Right lobe of liver (tissue), 6 donors: ENCODE measurements at regions not wholly inside any gene's neighbourhood (a gene's known extent, or its start where the extent isn't known, plus 50 kb on each side); places are given as distances from the start of the nearest gene placed in this dataset.

ENCODE experiments used
- ATAC-seq, 4 donors: fragments of 200-7000 bp; cut with Tn5 transposase; one replicate each; pipeline ENCODE4 v1.9.1; 2020; ENCODE audit warnings: mild to moderate bottlenecking in 4 of 4, moderate library complexity in 4 of 4
- DNase-seq, 3 donors: peaks; one replicate each; pipeline ENCODE4 v3.0.0-alpha.2; 2020
- H3K27ac ChIP-seq, 3 donors: fragments of 200-600 bp; one replicate each; pipeline ENCODE4 v1.8.0; 2022
- H3K27me3 ChIP-seq, 2 donors: fragments of 200-600 bp; one replicate each; pipeline ENCODE4 v1.8.0; 2022
- H3K36me3 ChIP-seq, 4 donors: fragments of 200-600 bp; sonication (generic) in 1 of 4; one replicate each; pipeline versions ENCODE4 v1.5.1 to v1.8.0; 2017 to 2022; ENCODE audit warnings: control low read depth in 1 of 4
- H3K4me1 ChIP-seq, 4 donors: fragments of 200-600 bp; sonication (generic) in 1 of 4; one replicate each; pipeline versions ENCODE4 v1.5.1 to v1.8.0; 2017 to 2022; ENCODE audit warnings: control low read depth in 1 of 4
- H3K4me3 ChIP-seq, 3 donors: fragments of 200-600 bp; one replicate each; pipeline ENCODE4 v1.8.0; 2022
- H3K9me3 ChIP-seq, 4 donors: fragments of 200-600 bp; sonication (generic) in 1 of 4; one replicate each; pipeline versions ENCODE4 v1.5.1 to v1.8.0; 2017 to 2022; ENCODE audit warnings: control low read depth in 1 of 4
- POLR2A ChIP-seq: fragments of 450-650 bp; IDR thresholded peaks from one replicate; pipeline ENCODE4 v1.6.1; 2017; ENCODE audit warnings: antibody characterized with exemption, mild to moderate bottlenecking
- WGBS: methylation state at CpG from one replicate; pipeline ENCODE4 v1.1.6; 2018; ENCODE audit warnings: low coverage, low lambda C conversion rate; ENCODE audit not compliant: insufficient coverage; ENCODE audit errors: missing lambda C conversion rate; 5-methylcytosine and 5-hydroxymethylcytosine counted together
- intact Hi-C, 2 donors: fragments of 100-400 bp; cut with DNase I; formaldehyde crosslinking; loops; one replicate each; pipeline versions ENCODE4 v1.11.2 to v1.14.1; 2022
- TF ChIP-seq, protein P1 (sequence below), 4 donors: fragments of 200-600 bp in 3 of 4; fragments of 450-650 bp in 1 of 4; IDR thresholded peaks; one replicate each; pipeline versions ENCODE4 v1.5.1 to v1.8.0; 2016 to 2022; ENCODE audit warnings: antibody characterized with exemption in 4 of 4, mild to moderate bottlenecking in 2 of 4
- donor health status: DM: no; HTN: yes; CAD: no.
- donor health status: DM: no; HTN: no; CAD: no.
- donor health status: DM: no; HTN: no; CAD: no.
- donor health status: DM: no; HTN: yes; CAD: no.
- donor health status: DM: no; HTN: yes; CAD: no.

DNA sequence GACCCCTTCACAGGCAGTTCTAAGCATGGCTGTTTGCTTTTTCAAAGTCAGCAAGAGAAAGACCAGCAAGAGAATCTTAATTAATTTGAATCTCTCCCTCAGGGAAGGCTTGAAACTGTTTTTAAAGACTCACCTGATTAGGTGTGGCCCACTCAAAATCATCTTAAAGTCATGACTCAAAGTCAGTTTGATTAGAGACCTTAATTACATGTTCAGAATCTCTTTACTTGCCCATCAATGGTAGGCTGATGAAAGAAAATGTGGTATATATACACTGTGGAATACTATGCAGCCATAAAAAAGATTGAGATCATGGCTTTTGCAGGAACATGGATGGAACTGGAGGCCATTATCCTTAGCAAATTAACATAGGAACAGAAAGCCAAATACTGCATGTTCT, 247.5 kb upstream of the PRKX start:
- TF ChIP-seq POLR2A = no peak
- TF ChIP-seq, protein P1, sequence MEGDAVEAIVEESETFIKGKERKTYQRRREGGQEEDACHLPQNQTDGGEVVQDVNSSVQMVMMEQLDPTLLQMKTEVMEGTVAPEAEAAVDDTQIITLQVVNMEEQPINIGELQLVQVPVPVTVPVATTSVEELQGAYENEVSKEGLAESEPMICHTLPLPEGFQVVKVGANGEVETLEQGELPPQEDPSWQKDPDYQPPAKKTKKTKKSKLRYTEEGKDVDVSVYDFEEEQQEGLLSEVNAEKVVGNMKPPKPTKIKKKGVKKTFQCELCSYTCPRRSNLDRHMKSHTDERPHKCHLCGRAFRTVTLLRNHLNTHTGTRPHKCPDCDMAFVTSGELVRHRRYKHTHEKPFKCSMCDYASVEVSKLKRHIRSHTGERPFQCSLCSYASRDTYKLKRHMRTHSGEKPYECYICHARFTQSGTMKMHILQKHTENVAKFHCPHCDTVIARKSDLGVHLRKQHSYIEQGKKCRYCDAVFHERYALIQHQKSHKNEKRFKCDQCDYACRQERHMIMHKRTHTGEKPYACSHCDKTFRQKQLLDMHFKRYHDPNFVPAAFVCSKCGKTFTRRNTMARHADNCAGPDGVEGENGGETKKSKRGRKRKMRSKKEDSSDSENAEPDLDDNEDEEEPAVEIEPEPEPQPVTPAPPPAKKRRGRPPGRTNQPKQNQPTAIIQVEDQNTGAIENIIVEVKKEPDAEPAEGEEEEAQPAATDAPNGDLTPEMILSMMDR (IDR thresholded peaks at IDR 0.05) = no peak
- no peak for ATAC-seq
- no peak for DNase-seq

DNA sequence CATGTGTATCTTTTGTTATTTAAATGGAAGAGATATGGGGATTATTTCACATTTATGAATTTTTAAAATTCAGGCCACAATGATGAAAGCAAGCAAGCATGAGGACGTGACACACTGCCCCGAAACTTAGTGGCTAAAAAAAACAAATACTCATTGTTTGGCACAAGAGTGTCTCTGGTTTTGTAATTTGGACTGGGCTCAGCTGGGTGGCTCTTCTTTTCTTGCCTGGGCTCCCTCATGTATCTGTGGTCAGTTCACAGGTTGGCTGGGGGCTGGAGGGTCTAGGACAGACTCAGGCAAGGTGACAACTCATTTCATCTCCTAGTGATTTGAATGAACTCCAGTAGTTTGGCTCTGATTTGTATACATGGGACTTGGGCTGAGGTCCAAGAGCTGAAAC, 238.4 kb upstream of the PRKX start:
- WGBS = 36% methylated on average over 2 of the region's 2 CpGs
- intact Hi-C loops = no loop called here
- no peak for TF ChIP-seq POLR2A
- TF ChIP-seq, protein P1 (IDR thresholded peaks at IDR 0.05) = no peak
- H3K27me3 ChIP-seq = no peaks in the 10 kb centered on the region
- H3K4me3 ChIP-seq = no peak overlapping the region
- ATAC-seq = no peak
- H3K9me3 ChIP-seq = no peaks in the 10 kb centered on the region
- H3K27ac ChIP-seq = no peak overlapping the region
- no peaks in the 10 kb centered on the region for H3K36me3 ChIP-seq
- no peak for DNase-seq
- H3K4me1 ChIP-seq = no peaks in the 10 kb centered on the region

More for the DNA sequence above, 247.5 kb upstream of the PRKX start:
- Histone ChIP-seq H3K36me3 (no peaks in the 10 kb centered on the region), H3K9me3 (no peaks in the 10 kb centered on the region), H3K4me3 (no peak overlapping the region), H3K27ac (no peak overlapping the region), H3K27me3 (peaks cover 0 to 7% of the 10 kb centered on the region in 2 donors), H3K4me1 (peaks cover 0 to 6% (median 0%) of the 10 kb centered on the region in 4 donors)
- intact Hi-C loops = no loop called here

DNA sequence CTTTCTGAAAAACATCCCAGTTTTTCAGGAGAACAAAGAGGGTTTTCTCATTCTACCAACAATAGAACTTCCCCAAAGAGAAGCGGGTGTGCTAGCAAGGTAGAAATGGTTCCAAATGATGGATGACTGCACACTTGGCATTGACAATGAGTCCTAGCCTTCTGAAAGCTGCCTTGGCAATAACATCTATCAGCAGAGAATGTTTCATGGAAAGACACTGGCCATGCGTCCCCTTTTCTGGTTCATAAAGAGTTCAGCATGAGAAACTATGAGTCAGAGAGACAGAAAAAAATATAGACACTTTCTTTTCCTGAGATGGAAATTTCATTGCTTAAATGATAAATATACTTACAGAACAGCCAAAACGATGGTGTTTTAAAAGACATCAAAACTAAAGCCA, 236.9 kb upstream of the PRKX start:
- DNase-seq (no peak), ATAC-seq (no peak)
- Histone ChIP-seq H3K9me3 (no peaks in the 10 kb centered on the region), H3K27ac (no peak overlapping the region), H3K27me3 (no peaks in the 10 kb centered on the region), H3K4me1 (no peaks in the 10 kb centered on the region), H3K4me3 (no peak overlapping the region), H3K36me3 (no peaks in the 10 kb centered on the region)
- TF ChIP-seq, protein P1 (IDR thresholded peaks at IDR 0.05) = no peak
- 60% methylated on average over 3 of the region's 3 CpGs for WGBS
- intact Hi-C loops = no loop called here

DNA sequence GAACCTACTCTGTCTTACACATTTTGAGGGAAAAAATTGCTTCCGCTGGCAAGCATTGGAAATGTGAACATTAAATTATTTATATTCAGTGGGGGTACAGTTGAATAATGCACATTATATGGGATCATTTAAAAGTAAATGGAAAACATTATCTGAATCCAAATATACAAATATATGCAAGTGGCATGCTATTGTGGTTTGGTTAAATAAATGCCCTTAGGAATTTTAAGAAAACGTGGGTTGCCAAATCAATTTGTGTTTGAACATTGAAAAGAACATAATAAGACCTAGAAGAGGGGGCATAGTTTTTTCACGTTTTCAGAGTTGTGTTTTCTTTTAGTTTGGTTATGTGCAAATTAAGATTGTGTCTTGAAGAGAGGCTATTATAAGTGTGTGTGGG, 230.5 kb upstream of the PRKX start:
- DNase-seq (no peak), ATAC-seq (no peak)
- Histone ChIP-seq H3K27ac (no peak overlapping the region), H3K4me1 (peaks cover 0 to 8% (median 0%) of the 10 kb centered on the region in 4 donors), H3K27me3 (no peaks in the 10 kb centered on the region), H3K36me3 (no peaks in the 10 kb centered on the region), H3K9me3 (peaks cover 0 to 4% (median 0%) of the 10 kb centered on the region in 4 donors), H3K4me3 (no peak overlapping the region)
- TF ChIP-seq POLR2A = no peak
- TF ChIP-seq, protein P1 (IDR thresholded peaks at IDR 0.05) = no peak
- WGBS = 39% methylated on average over 3 of the region's 3 CpGs
- intact Hi-C loops = no loop called here

DNA sequence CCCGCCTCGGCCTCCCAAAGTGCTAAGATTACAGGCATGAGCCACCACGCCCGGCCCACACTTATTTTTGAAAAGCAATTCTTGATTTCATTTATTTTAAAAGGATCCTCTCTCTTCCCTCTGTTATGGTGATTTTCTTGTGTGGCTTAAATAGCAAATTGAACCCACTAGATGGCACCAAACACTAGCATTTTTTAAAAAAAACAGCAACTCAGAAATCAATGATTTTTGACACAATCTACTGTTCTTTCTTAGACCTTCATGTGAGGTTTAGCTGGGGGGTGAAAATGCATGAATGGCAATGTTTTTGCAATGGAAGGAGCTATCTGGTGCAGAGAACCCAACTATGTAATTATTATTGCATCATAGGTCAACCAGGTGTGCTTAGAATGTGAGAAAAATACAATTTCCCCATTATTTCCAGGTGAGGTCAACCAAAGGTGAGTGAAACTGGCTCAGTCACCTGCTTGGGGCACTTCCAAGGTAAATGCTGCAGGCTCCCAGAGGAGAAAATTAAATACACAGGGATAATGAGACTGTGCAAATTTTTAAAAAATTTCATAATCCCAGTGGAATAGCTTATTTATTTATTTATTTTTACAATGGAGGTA, 226.7 kb upstream of the PRKX start:
- H3K9me3 ChIP-seq = peaks cover 0 to 4% (median 0%) of the 10 kb centered on the region in 4 donors
- no peak overlapping the region for H3K4me3 ChIP-seq
- no peak overlapping the region for H3K27ac ChIP-seq
- 13% methylated on average over 4 of the region's 4 CpGs for WGBS
- no peaks in the 10 kb centered on the region for H3K36me3 ChIP-seq
- H3K4me1 ChIP-seq = peaks cover 0 to 8% (median 0%) of the 10 kb centered on the region in 4 donors
- intact Hi-C loops = no loop called here
- TF ChIP-seq, protein P1 (IDR thresholded peaks at IDR 0.05) = peak; percentile 49 to 58 (median 54)
- TF ChIP-seq POLR2A = no peak
- no peaks in the 10 kb centered on the region for H3K27me3 ChIP-seq
- ATAC-seq = peak; percentile 55 to 83 (median 75)
- DNase-seq = peak in 1 of 3 donors; percentile 50
